ENCODE measurements at regions not wholly inside any gene's neighbourhood (a gene's known extent, or its start where the extent isn't known, plus 50 kb on each side); places are given as distances from the start of the nearest gene placed in this dataset.

DNA sequence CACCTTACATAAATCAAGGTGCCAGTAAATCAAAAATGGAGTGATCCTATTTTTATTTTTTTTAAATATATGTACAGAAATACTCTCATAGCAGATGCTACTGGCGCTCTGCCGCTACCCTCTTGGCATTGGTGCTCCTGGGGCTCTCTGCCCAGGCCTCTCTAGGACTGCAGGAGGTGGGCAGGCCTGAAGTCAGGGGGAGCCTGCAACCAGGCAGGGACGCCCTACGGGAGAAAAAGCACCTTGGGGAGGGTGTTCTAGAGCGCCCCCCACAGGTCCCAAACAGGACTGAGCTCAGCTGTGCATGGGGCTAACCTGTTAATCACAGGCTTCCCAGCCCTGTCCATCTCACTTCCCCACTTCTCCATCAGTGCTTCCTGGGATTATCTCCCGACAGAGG is 192.5 kb downstream of the SHQ1 start:
- H3K4me3 ChIP-seq, result no peak overlapping the region
- no peak overlapping the region for H3K27ac ChIP-seq
- peak overlapping the region; percentile 75 for H3K4me2 ChIP-seq
- no peak for TF ChIP-seq EZH2phosphoT487 (IDR thresholded peaks at IDR 0.05; ENCODE audit: low read depth, severe bottlenecking, unreplicated experiment)
- TF ChIP-seq, protein P1, sequence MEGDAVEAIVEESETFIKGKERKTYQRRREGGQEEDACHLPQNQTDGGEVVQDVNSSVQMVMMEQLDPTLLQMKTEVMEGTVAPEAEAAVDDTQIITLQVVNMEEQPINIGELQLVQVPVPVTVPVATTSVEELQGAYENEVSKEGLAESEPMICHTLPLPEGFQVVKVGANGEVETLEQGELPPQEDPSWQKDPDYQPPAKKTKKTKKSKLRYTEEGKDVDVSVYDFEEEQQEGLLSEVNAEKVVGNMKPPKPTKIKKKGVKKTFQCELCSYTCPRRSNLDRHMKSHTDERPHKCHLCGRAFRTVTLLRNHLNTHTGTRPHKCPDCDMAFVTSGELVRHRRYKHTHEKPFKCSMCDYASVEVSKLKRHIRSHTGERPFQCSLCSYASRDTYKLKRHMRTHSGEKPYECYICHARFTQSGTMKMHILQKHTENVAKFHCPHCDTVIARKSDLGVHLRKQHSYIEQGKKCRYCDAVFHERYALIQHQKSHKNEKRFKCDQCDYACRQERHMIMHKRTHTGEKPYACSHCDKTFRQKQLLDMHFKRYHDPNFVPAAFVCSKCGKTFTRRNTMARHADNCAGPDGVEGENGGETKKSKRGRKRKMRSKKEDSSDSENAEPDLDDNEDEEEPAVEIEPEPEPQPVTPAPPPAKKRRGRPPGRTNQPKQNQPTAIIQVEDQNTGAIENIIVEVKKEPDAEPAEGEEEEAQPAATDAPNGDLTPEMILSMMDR (IDR thresholded peaks at IDR 0.05; ENCODE audit: poor library complexity), result no peak
- TF ChIP-seq EZH2 (IDR thresholded peaks at IDR 0.05; ENCODE audit: borderline replicate concordance), result no peak
- H4K20me1 ChIP-seq (ENCODE audit: insufficient read depth, poor library complexity, severe bottlenecking), result no peaks in the 10 kb centered on the region
- H3K27me3 ChIP-seq, result no peaks in the 10 kb centered on the region
- no peak overlapping the region for H2AFZ ChIP-seq
- no peak for DNase-seq (ENCODE audit: low spot score)
- WGBS (ENCODE audit: low lambda C conversion rate, missing lambda C conversion rate), result 81% methylated on average over 6 of the region's 6 CpGs
- H3K36me3 ChIP-seq (replicated peaks; ENCODE audit: insufficient read depth, low read depth), result no peaks in the 10 kb centered on the region
- H3K9me2 ChIP-seq (replicated peaks; ENCODE audit: insufficient read depth), result no peaks in the 10 kb centered on the region
- no peaks in the 10 kb centered on the region for H3K79me2 ChIP-seq
- peaks cover 6% of the 10 kb centered on the region for H3K4me1 ChIP-seq (ENCODE audit: insufficient read depth)
- H3K9me3 ChIP-seq (ENCODE audit: low read depth), result no peaks in the 10 kb centered on the region

DNA sequence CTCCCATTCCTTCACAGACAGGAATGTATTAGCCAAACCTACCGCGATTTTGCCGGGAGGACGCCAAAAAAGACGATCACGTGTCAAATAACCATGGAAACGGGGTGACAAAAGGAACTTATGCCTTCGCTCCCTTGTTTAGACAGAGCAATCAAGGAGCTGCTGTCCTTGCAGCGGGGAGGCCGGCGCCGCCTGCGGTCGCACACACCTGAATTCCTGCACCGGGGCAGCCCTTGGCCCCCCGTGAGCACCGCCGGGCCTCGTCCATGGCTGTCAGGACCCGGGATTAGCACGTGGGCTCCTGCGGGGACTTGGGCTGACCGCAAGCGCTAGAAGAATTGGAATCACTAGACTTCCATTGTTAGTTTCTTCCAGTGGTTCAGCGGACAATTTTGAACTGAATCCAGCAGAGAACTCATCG is 193.1 kb downstream of the SHQ1 start:
- WGBS (ENCODE audit: low lambda C conversion rate, missing lambda C conversion rate), result 38% methylated on average over 26 of the region's 26 CpGs
- H3K36me3 ChIP-seq (replicated peaks; ENCODE audit: insufficient read depth, low read depth), result no peaks in the 10 kb centered on the region
- TF ChIP-seq, protein P1 (IDR thresholded peaks at IDR 0.05; ENCODE audit: poor library complexity), result no peak
- TF ChIP-seq EZH2 (IDR thresholded peaks at IDR 0.05; ENCODE audit: borderline replicate concordance), result no peak
- no peak for TF ChIP-seq EZH2phosphoT487 (IDR thresholded peaks at IDR 0.05; ENCODE audit: low read depth, severe bottlenecking, unreplicated experiment)
- H3K9me3 ChIP-seq (ENCODE audit: low read depth), result no peaks in the 10 kb centered on the region
- peak overlapping the region; percentile 75 for H3K4me2 ChIP-seq
- H4K20me1 ChIP-seq (ENCODE audit: insufficient read depth, poor library complexity, severe bottlenecking), result no peaks in the 10 kb centered on the region
- no peak overlapping the region for H3K4me3 ChIP-seq
- peaks cover 3% of the 10 kb centered on the region for H3K4me1 ChIP-seq (ENCODE audit: insufficient read depth)
- no peak overlapping the region for H3K27ac ChIP-seq
- H3K9me2 ChIP-seq (replicated peaks; ENCODE audit: insufficient read depth), result no peaks in the 10 kb centered on the region
- no peaks in the 10 kb centered on the region for H3K79me2 ChIP-seq
- DNase-seq (ENCODE audit: low spot score), result no peak
- H3K27me3 ChIP-seq, result no peaks in the 10 kb centered on the region
- peak overlapping the region; percentile 67 for H2AFZ ChIP-seq

DNA sequence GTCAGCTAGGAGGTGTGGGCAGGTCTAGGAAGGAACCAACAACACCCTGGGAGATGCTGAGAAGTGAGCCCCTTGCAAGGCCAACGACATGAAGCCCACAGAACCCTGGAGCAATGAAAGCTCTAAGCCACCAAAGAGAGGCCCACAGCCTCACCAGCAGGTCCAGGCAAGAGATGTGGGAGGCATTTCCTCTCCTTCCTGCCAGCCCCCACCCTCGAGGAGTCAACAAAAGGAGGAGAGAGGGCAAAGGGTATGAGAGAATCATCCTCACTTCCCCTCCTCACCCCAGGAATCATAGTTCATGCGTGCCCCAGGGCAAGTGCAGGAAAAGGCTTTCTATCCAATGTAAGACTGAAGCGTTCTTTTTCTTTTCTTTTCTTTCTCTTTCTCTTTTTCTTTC is 195.8 kb downstream of the SHQ1 start:
- Histone ChIP-seq H3K27ac (no peak overlapping the region), H3K79me2 (no peaks in the 10 kb centered on the region), H2AFZ (no peak overlapping the region), H3K9me2 (replicated peaks; ENCODE audit: insufficient read depth) (no peaks in the 10 kb centered on the region), H3K27me3 (no peaks in the 10 kb centered on the region), H4K20me1 (ENCODE audit: insufficient read depth, poor library complexity, severe bottlenecking) (no peaks in the 10 kb centered on the region), H3K4me2 (no peak overlapping the region), H3K4me3 (no peak overlapping the region), H3K4me1 (ENCODE audit: insufficient read depth) (peaks cover 3% of the 10 kb centered on the region), H3K36me3 (replicated peaks; ENCODE audit: insufficient read depth, low read depth) (no peaks in the 10 kb centered on the region), H3K9me3 (ENCODE audit: low read depth) (no peaks in the 10 kb centered on the region)
- DNase-seq (ENCODE audit: low spot score), result no peak
- WGBS (ENCODE audit: low lambda C conversion rate, missing lambda C conversion rate), result 87% methylated on average over 4 of the region's 4 CpGs
- TF ChIP-seq, protein P1 (IDR thresholded peaks at IDR 0.05; ENCODE audit: poor library complexity), result no peak
- TF ChIP-seq EZH2phosphoT487 (IDR thresholded peaks at IDR 0.05; ENCODE audit: low read depth, severe bottlenecking, unreplicated experiment), result no peak
- TF ChIP-seq EZH2 (IDR thresholded peaks at IDR 0.05; ENCODE audit: borderline replicate concordance), result no peak

- 94% methylated on average over 2 of the region's 2 CpGs for whole genome bisulfite sequencing (ENCODE audit: low lambda C conversion rate, missing lambda C conversion rate)
- TF ChIP-seq EZH2 (IDR thresholded peaks at IDR 0.05; ENCODE audit: borderline replicate concordance) (no peak), EZH2phosphoT487 (IDR thresholded peaks at IDR 0.05; ENCODE audit: low read depth, severe bottlenecking, unreplicated experiment) (no peak)
- TF ChIP-seq, protein P1 (IDR thresholded peaks at IDR 0.05; ENCODE audit: poor library complexity), result no peak
These were observed 196.7 kb downstream of the SHQ1 start for GRCh38 chr3:72651498-72651897.

More at GRCh38 chr3:72651498-72651897, 196.7 kb downstream of the SHQ1 start:
- no peak overlapping the region for H3K4me3 ChIP-seq
- H2AFZ ChIP-seq, result no peak overlapping the region
- no peak overlapping the region for H3K4me2 ChIP-seq
- no peak overlapping the region for H3K27ac ChIP-seq
- no peaks in the 10 kb centered on the region for H4K20me1 ChIP-seq (ENCODE audit: insufficient read depth, poor library complexity, severe bottlenecking)
- no peaks in the 10 kb centered on the region for H3K9me2 ChIP-seq (replicated peaks; ENCODE audit: insufficient read depth)
- DNase-seq (ENCODE audit: low spot score), result no peak
- H3K27me3 ChIP-seq, result no peaks in the 10 kb centered on the region
- no peaks in the 10 kb centered on the region for H3K9me3 ChIP-seq (ENCODE audit: low read depth)
- no peaks in the 10 kb centered on the region for H3K36me3 ChIP-seq (replicated peaks; ENCODE audit: insufficient read depth, low read depth)
- no peaks in the 10 kb centered on the region for H3K79me2 ChIP-seq
- peaks cover 3% of the 10 kb centered on the region for H3K4me1 ChIP-seq (ENCODE audit: insufficient read depth)

All from hepatocyte (in vitro differentiated cells).